Calu3 (cell line): ENCODE measurements at regions not wholly inside any gene's neighbourhood (a gene's known extent, or its start where the extent isn't known, plus 50 kb on each side); places are given as distances from the start of the nearest gene placed in this dataset.

Experiments
- BruUV-seq: library from RNA; stranded (reverse); fragments of 400-500 nt; replicated peaks from 2 replicates; lab custom pipeline; 2021; lab: Mats Ljungman, UMichigan
- CTCF ChIA-PET: fragments of 300-600 bp; sonication (Branson Sonifier 250); formaldehyde crosslinking; loops from one replicate; lab custom pipeline; 2022; ENCODE audit warnings: antibody characterized with exemption; lab: Charles Lee
- DNase-seq: peaks from one replicate; pipeline ENCODE4 v3.0.0; 2022
- H3K27ac Mint-ChIP-seq: one replicate; pipeline ENCODE4 v1.8.0; 2022; ENCODE audit warnings: mixed read lengths; ENCODE audit not compliant: unreplicated experiment
- H3K27me3 Mint-ChIP-seq: one replicate; pipeline ENCODE4 v1.8.0; 2022; ENCODE audit warnings: mixed read lengths; ENCODE audit not compliant: unreplicated experiment
- H3K36me3 Mint-ChIP-seq: one replicate; pipeline ENCODE4 v1.8.0; 2022; ENCODE audit warnings: mild to moderate bottlenecking, moderate library complexity, mixed read lengths; ENCODE audit not compliant: insufficient read depth, unreplicated experiment
- H3K4me1 Mint-ChIP-seq: one replicate; pipeline ENCODE4 v1.8.0; 2022; ENCODE audit warnings: mild to moderate bottlenecking, low read depth, mixed read lengths; ENCODE audit not compliant: unreplicated experiment
- H3K4me3 Mint-ChIP-seq: one replicate; pipeline ENCODE4 v1.8.0; 2022; ENCODE audit warnings: mild to moderate bottlenecking, low read depth, moderate library complexity, mixed read lengths; ENCODE audit not compliant: unreplicated experiment
- H3K9me3 Mint-ChIP-seq: one replicate; pipeline ENCODE4 v1.8.0; 2022; ENCODE audit warnings: low read depth, mixed read lengths; ENCODE audit not compliant: unreplicated experiment
- intact Hi-C: fragments of 100-400 bp; cut with micrococcal nuclease; formaldehyde crosslinking; loops from one replicate; pipeline ENCODE4 v1.10.0; 2022; ENCODE audit not compliant: unreplicated experiment
- TF ChIP-seq, protein P1 (sequence below): fragments of 200-600 bp; IDR thresholded peaks from one replicate; pipeline ENCODE4 v1.8.0; 2022; ENCODE audit warnings: antibody characterized with exemption; ENCODE audit not compliant: unreplicated experiment

DNA sequence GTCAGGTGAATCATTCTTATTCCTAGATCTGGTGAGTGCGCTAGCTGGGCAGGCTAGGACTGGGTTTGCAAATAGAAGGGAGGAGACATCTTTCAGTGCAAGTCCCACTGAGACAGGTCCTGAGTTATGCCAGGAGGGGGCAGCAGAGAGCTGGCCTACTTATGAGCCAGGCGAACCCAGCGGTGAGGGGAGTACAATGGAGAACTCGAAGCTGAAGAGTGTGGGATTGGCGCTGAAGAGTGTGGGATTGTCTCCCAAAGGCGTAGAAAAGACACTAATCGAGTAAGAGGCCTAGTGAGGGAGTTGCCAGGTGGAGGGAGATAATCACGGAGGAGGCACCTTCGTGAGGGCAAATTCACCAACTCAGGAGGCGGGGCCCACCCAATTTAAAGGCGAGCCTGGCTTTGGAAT, 91.7 kb upstream of the CXorf66 start:
- Mint-ChIP-seq H3K9me3 (no peaks in the 10 kb centered on the region), H3K27ac (no peak overlapping the region), H3K36me3 (no peaks in the 10 kb centered on the region), H3K4me1 (peaks cover 7% of the 10 kb centered on the region), H3K4me3 (no peak overlapping the region), H3K27me3 (no peaks in the 10 kb centered on the region)
- intact Hi-C loops: no loop called here
- peak; percentile 72 for DNase-seq
- BruUV-seq: no TSS peak
- TF ChIP-seq, protein P1, sequence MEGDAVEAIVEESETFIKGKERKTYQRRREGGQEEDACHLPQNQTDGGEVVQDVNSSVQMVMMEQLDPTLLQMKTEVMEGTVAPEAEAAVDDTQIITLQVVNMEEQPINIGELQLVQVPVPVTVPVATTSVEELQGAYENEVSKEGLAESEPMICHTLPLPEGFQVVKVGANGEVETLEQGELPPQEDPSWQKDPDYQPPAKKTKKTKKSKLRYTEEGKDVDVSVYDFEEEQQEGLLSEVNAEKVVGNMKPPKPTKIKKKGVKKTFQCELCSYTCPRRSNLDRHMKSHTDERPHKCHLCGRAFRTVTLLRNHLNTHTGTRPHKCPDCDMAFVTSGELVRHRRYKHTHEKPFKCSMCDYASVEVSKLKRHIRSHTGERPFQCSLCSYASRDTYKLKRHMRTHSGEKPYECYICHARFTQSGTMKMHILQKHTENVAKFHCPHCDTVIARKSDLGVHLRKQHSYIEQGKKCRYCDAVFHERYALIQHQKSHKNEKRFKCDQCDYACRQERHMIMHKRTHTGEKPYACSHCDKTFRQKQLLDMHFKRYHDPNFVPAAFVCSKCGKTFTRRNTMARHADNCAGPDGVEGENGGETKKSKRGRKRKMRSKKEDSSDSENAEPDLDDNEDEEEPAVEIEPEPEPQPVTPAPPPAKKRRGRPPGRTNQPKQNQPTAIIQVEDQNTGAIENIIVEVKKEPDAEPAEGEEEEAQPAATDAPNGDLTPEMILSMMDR: peak; percentile 74
- CTCF ChIA-PET: interaction anchor here (0.8 to 1.0 kb wide), 2 partner anchors 602 to 608 kb away, joined by 3 to 4 read pairs; no protein-coding TSS in a partner anchor

DNA sequence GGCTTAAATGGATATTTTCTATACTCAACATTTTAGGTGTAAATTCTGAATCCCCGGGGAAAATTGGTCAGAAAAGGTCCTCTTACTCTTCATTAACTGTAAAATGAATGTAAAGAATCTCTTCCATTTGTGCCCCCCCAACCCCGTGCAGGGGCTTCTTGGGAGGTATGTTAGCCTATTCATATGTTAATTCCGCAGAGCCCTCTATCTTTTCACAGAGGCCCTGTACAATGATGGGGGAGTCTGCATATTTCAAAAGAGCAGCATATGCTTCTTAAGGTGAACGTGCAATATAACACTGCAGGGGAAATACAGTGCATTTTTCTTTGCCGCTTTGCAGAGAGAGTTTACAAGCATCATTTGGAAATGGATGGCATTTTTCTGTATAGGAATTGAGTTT, 88.5 kb upstream of the CXorf66 start:
- intact Hi-C loops: loop anchor here (5.0 kb wide), 2 partner anchors 178 to 678 kb away; no protein-coding TSS in a partner anchor
- no peak for DNase-seq
- Mint-ChIP-seq H3K36me3 (no peaks in the 10 kb centered on the region), H3K27ac (no peak overlapping the region), H3K27me3 (no peaks in the 10 kb centered on the region), H3K9me3 (no peaks in the 10 kb centered on the region), H3K4me1 (peaks cover 7% of the 10 kb centered on the region), H3K4me3 (no peak overlapping the region)
- no TSS peak for BruUV-seq
- TF ChIP-seq, protein P1: no peak
- CTCF ChIA-PET: no interaction called here

DNA sequence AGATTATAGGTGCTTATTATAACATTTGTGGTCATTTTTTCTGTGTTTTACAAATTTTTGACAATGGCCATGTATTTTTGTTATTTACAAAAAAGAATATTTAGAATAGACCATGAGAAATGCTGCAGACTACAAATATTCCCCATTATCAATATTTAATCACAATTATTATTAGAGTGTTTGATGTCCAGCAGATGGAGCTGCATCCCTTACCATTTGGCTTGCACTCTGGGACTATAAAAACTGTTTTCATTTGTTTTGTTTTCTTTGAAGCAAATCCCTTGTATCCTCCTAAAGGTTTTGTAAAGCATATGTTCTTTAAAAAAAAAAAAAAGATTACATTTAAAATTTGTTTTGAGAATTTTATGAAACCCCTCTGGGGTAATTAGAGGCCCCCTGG, 85.6 kb upstream of the CXorf66 start:
- TF ChIP-seq, protein P1: no peak
- Mint-ChIP-seq H3K9me3 (no peaks in the 10 kb centered on the region), H3K36me3 (no peaks in the 10 kb centered on the region), H3K27me3 (no peaks in the 10 kb centered on the region), H3K4me1 (no peaks in the 10 kb centered on the region), H3K4me3 (no peak overlapping the region), H3K27ac (no peak overlapping the region)
- intact Hi-C loops: loop anchor here (1.0 to 5.0 kb wide), 3 partner anchors 181 to 681 kb away; no protein-coding TSS in a partner anchor
- CTCF ChIA-PET: no interaction called here
- no TSS peak for BruUV-seq
- no peak for DNase-seq

DNA sequence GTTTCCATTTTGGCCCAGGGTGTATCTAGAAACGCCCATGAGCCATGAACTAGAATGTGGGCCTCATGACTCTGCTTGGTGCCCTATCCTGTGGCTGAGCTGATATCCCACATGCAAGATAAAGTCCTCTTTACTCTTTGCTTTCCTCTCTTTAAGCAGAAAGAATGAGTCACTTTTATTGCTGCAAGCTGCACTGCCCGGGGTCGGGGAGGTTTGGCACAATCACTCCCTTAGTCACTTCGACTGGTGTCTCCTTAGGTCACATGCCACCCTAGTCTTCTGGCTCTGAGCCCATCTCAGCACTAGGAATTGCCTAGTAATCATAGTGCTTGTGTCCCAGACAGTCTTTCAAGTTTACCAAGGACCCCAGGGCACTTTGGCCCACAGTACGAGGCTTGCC, 75.1 kb upstream of the CXorf66 start:
- intact Hi-C loops: no loop called here
- Mint-ChIP-seq H3K36me3 (no peaks in the 10 kb centered on the region), H3K27ac (no peak overlapping the region), H3K9me3 (peaks cover 6% of the 10 kb centered on the region), H3K4me3 (no peak overlapping the region), H3K27me3 (no peaks in the 10 kb centered on the region), H3K4me1 (no peaks in the 10 kb centered on the region)
- TF ChIP-seq, protein P1: no peak
- BruUV-seq: no TSS peak
- DNase-seq: peak; percentile 38
- CTCF ChIA-PET: no interaction called here
